Head of caudate nucleus (tissue), 42 donors: ENCODE measurements at regions not wholly inside any gene's neighbourhood (a gene's known extent, or its start where the extent isn't known, plus 50 kb on each side); places are given as distances from the start of the nearest gene placed in this dataset.

Experiments
- DNase-seq, 42 donors: peaks; one replicate each; pipeline versions ENCODE4 v3.0.0 to v3.0.0-alpha.2; 2020 to 2021; ENCODE audit warnings: mixed read lengths in 7 of 42
- intact Hi-C: fragments of 100-400 bp; cut with DNase I; formaldehyde crosslinking; loops from one replicate; pipeline ENCODE4 v1.15.0; 2022

- DNase-seq: no peak
- intact Hi-C loops: no loop called here
These were observed 83.9 kb upstream of the PACRGL start for GRCh38 chr4:20616313-20616712.

- intact Hi-C loops: no loop called here
- DNase-seq: no peak
These were observed 83.4 kb upstream of the PACRGL start for GRCh38 chr4:20616848-20617247.

GRCh38 chr4:20617678-20618396 is 82.4 kb upstream of the PACRGL start:
- DNase-seq: peak in 31 of 42 donors; percentile 11 to 61 (median 28)
- intact Hi-C loops: no loop called here

GRCh38 chr4:20618731-20619130 is 81.5 kb upstream of the PACRGL start:
- intact Hi-C loops: no loop called here
- no peak for DNase-seq

GRCh38 chr4:20621476-20621875 is 78.8 kb upstream of the PACRGL start:
- intact Hi-C loops: no loop called here
- DNase-seq: no peak

GRCh38 chr4:20622701-20623100 is 77.6 kb upstream of the PACRGL start:
- no peak for DNase-seq
- intact Hi-C loops: no loop called here

GRCh38 chr4:20623939-20624338 is 76.3 kb upstream of the PACRGL start:
- no peak for DNase-seq
- intact Hi-C loops: no loop called here

- DNase-seq: no peak
- intact Hi-C loops: no loop called here
These were observed 75.4 kb upstream of the PACRGL start for GRCh38 chr4:20624793-20625374.

GRCh38 chr4:20625426-20625825 is 74.8 kb upstream of the PACRGL start:
- intact Hi-C loops: no loop called here

GRCh38 chr4:20626326-20627005 is 73.8 kb upstream of the PACRGL start:
- intact Hi-C loops: no loop called here

More at GRCh38 chr4:20625426-20625825, 74.8 kb upstream of the PACRGL start:
- DNase-seq: peak in 4 of 42 donors; percentile 9 to 44 (median 23)

GRCh38 chr4:20627866-20628265 is 72.4 kb upstream of the PACRGL start:
- no peak for DNase-seq
- intact Hi-C loops: no loop called here

More at GRCh38 chr4:20626326-20627005, 73.8 kb upstream of the PACRGL start:
- DNase-seq: no peak

GRCh38 chr4:20629186-20630106 is 70.8 kb upstream of the PACRGL start:
- no peak for DNase-seq
- intact Hi-C loops: no loop called here

GRCh38 chr4:20638825-20639224 is 61.4 kb upstream of the PACRGL start:
- DNase-seq: no peak
- intact Hi-C loops: no loop called here

- DNase-seq: no peak
These were observed 60.9 kb upstream of the PACRGL start for GRCh38 chr4:20639346-20639745.

GRCh38 chr4:20640989-20641388 is 59.3 kb upstream of the PACRGL start:
- DNase-seq: no peak
- intact Hi-C loops: no loop called here

More at GRCh38 chr4:20639346-20639745, 60.9 kb upstream of the PACRGL start:
- intact Hi-C loops: no loop called here

- no peak for DNase-seq
- intact Hi-C loops: no loop called here
These were observed 58.3 kb upstream of the PACRGL start for GRCh38 chr4:20641976-20642375.

GRCh38 chr4:20643631-20644030 is 56.6 kb upstream of the PACRGL start:
- intact Hi-C loops: no loop called here
- no peak for DNase-seq

GRCh38 chr4:20645236-20645635 is 55.0 kb upstream of the PACRGL start:
- DNase-seq: no peak

GRCh38 chr4:20646287-20646686 is 54.0 kb upstream of the PACRGL start:
- intact Hi-C loops: no loop called here

More at GRCh38 chr4:20645236-20645635, 55.0 kb upstream of the PACRGL start:
- intact Hi-C loops: no loop called here

More at GRCh38 chr4:20646287-20646686, 54.0 kb upstream of the PACRGL start:
- no peak for DNase-seq
